GM18498 (cell line): ENCODE measurements at regions not wholly inside any gene's neighbourhood (a gene's known extent, or its start where the extent isn't known, plus 50 kb on each side); places are given as distances from the start of the nearest gene placed in this dataset.
"Not testable (repeated sequence)": the region's sequence is repeated elsewhere in the genome, so short reads cannot be mapped to it uniquely, and the experiment has no call there.

ENCODE experiments used
- ATAC-seq: cut with Tn5 transposase; IDR thresholded peaks from one replicate; pipeline ENCODE4 v1.9.1; 2021; ENCODE audit warnings: mild to moderate bottlenecking, moderate library complexity; ENCODE audit not compliant: unreplicated experiment

DNA sequence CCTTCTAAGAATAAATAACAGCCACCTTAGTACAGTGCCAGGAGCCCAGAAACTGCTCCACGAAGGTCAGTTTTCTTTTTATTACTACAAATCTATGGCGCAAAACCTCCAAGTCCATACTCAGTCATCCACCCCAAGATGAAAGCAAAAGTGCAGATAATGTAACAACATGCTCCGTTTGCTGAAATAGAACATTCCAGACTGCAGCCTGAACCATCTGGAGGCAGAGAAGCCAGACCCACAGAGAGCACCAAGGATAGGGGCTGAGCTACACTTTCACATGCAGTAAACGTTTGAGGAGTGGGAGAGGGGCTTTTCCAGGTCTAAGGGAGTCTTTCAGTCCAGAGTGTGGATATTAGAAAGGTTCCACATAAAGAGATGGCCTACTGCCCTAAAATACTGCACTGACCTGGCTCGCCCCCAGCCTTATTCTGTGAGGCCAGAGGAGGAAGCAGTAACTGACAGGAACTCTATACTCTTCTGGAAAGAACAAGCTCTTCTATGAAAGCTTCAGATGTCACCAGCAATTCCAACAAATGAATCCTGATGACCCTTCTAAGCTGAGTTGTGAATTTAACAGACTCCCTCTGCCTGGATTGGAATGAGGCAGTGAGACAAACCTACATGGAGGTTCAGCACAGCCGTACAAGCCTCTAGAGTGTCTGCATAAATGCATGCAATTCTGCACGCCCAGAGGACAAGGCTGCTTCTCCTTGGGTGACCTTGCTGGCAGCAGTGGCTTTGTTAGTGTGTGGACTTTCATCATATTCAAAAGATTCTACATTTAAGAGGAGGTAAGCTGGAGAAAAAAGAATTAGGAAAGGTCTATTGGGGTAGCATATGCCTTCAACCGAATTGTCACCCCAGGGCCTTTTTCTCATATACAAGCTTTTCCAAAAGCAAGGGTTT is 153.9 kb upstream of the EGLN3 start:
- no peak for ATAC-seq

DNA sequence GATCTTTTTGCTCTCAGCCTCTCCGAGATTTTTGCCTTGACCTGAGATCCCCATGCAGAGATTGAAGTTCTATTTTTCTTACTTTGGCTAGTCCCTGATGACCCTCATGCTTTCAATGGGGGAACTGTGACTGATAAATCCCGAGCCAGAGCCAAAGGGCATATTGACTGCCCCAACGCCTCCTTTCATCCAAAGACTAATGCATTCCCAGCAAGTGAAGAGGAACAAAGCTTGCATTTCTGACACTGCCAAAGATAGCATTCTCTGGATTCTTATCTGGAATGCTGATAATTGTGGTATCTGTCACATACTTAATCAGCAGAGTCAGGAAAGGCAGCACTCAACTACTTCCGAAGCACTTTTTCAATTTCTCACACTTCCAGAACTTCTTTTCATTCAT is 152.3 kb upstream of the EGLN3 start:
- ATAC-seq: no peak

DNA sequence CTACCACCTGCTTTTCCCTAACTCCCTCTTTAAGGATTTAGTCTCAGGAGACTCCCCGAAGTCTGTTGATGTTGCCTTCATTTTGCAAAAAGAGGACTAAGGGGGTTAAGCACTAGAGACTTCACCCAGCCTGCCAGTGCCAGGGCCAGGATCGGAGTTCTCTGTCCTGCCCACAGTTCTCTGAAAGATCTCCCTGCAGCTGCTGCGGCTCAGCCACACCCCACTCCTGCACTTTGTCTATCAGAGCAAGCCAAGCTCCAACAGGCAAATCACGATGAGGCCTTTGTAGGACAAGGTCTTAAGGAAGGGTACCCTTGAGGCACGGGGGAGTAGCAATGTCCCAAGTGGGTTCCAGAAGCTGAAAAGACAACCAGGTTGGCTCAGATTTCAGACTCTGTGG is 148.8 kb upstream of the EGLN3 start:
- no peak for ATAC-seq

DNA sequence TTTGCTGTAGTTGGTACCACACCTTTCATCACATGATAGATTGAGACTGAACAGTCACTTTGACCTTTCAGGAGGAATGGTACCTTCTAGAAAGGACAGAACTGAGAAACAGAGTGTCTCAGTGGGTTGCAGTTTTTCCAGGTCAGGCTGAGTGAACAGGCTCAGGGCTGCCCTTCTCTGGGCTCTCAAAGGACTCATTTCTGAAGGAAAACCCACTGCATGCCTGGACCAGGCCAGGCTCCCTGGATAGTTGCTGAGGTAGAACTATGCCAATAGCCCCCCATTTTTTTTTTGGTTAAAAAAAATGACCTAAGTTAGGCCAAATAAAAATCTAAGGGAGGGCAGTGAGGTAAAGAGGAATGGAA is 148.1 kb upstream of the EGLN3 start:
- no peak for ATAC-seq

DNA sequence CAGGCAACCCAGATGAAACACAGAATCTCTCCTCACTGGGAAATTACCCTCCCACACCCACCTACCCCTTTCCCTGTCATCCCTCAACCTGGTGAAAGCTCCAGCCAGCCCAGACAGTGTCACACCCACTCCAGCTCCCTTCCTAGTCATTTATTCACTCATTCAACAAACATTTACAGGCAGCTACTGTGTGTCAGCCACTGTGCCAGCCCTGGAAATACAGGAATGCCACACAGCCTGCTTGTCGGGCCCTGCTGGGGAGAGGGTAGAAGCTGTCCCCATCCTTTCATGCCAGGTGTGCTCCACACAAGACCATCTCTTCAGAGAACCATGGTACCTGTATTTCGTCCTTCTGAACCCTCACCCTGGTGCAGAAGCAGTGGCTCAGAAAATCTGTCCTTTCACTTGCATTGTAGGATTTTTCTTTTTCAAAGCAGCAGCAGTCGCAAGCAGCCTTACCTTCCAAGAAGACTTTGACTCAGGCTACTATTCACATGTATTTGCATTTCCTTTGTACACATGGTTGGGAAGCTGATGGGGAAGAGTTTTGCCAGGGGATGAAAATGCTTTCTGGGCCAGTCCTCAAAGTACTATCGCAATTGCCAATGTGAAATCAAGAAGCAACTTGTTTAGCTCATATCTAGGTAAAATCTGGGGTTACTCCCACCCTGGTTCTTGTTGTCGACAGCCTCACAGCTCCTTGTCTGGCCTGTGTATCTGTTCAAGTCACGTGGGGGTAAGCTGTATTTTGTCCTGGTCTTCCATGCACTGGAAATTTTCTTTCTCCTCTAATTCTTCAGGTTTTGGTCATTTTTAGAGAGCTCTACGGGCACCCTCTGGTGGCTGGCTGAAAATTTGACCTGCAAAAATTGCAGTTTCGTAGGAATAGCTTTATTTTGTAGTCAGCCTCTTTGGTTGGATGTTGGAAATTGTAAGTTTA is 147.4 kb upstream of the EGLN3 start:
- ATAC-seq: no peak

DNA sequence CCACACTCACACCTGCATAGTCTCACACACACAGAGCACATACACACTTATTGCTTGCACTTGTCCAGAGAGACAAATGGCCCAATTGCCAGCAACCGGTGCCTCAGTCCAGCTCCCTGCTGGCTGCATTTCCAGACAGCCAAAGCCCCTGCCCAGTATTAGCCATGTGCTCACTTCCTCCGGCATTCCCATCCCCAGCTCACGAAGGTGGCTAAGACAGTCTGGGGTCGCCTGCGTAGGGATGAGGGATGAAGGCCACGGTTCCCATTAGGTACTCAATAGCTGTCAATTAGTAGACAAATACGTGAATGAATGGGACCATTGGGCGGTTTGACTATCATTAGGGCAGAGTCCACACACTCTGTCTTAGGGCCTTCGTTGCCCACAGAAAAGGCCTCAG is 146.8 kb upstream of the EGLN3 start:
- ATAC-seq: no peak

DNA sequence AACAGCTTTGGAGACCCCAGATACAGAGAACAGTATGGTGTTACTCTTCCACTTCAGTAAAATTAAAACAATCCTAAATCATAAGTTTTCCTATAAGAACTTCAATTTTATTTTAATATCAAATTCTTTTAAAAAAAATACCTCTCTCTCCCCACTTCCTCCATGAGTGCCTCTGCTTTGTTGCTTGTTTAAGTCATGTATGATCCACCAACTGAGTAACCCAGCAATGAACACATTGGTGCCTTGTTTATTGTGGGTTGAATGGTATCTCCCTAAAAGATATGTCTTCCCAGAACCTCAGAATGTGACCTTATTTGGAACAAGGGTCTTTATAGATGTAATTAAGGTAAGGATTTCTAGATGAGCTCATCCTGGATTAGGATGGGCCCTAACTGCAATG is 143.5 kb upstream of the EGLN3 start:
- no peak for ATAC-seq

DNA sequence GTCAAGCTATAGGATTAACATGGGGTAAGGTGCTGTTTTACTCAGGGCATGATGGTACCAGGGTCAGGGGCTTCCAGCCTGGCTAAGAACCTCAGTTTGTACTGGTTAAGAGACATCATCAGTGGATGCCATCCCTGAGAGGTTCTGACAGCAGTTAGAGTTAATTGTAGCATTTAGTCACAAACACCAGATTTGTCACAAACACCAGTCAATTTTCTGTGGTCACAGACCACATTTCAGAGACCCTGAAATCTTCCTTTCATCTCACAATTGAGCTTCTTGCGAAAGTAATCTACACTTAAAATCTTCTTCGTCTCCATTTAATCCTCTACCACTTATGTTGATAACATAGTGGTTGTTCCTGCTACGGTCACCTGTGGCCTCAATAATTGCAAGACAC is 143.0 kb upstream of the EGLN3 start:
- ATAC-seq: no peak

DNA sequence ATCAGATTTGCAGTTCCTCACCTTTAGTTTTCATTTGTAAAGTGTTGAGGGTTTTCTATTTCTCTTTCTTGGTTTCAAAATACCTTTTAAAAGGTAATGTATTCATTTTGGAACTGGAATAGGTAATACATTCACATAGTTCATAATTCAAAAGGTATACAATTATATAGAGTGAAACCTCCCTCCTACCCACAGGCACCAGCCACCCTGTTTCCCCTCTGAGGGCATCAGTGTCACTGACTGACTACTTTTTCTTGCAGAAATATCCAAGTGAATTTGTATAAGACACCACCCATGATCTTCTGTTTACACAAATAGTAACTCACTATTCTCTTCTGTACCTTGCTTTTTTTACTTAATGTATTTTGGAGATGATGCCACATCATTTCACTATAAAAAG is 139.6 kb upstream of the EGLN3 start:
- ATAC-seq: no peak

DNA sequence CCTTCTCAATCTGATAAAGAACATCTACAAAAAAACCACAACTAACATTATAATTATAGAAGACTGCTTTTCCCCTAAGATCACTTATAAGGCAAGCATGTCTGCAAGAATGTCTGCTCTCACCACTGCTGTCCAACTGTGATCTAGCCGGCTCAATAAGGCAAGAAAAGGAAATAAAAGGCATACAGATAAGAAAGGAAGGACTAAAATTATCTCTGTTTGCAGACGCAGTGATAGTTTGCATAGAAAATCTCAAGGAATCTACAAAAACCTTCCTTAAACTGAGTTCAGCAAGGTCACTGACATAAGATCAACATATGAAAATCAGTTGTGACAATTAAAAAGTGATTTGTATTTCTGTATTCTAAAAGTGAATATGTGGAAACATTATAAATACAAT is 138.0 kb upstream of the EGLN3 start:
- no peak for ATAC-seq

DNA sequence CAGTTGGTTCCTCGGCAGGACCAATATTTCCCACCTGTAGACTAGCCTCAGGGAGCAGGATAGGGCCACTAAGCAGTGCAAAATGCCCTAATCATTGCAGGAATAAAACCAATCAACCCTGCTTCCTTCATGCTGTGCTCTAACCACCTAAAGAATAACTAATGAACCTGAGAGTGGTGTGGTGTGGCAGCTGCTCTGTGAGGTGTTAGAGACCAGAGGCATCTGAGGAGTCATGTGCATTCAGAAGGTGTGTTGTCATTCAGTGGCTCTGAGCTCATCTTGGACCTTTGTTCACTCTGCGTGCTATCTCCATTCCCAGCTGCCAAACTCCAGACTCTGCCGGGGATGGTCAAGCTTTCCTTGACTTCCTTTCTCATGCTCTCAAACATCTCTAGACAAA is 136.7 kb upstream of the EGLN3 start:
- no peak for ATAC-seq

DNA sequence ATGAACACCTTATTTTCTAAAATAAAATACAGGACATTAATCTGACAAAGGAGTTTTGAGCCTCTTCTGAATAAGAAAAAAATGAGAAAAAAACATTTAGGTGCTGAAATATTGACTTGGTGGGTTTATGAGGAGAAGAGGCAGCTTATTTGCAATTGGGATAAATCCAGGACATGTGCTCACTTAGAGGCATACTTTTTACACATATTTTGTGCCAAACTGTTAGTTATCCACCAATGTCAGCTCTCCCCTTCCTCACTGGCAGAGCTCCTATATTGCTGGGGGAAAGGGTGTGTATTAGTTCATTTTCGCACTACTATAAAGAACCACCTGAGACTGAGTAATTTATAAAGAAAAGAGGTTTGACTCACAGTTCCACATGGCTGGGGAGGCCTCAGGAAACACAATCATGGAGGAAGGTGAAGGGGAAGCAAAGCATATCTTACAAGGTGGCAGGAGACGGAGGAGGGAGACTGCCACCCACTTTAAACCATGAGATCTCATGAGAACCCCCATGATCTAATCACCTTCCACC is 135.4 kb upstream of the EGLN3 start:
- ATAC-seq: no peak

DNA sequence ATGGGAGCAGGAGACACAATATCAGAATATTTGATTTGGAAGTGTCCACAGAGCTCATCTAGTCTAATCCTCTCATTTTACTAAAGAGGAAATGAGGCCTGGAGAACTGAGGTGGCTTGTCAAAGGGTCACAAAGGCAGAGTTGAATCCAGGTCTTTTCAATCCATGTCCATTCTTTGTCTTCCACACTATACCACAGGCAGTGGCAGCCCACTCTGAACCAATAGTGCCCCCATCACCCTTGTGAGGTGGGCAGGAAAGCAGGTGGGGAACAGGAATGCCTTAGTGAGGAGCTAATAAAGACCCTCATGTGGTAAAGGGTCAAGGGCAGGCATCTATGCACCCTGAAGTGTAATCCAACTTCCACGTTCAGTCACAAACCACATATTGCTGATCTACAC is 134.8 kb upstream of the EGLN3 start:
- ATAC-seq: no peak

DNA sequence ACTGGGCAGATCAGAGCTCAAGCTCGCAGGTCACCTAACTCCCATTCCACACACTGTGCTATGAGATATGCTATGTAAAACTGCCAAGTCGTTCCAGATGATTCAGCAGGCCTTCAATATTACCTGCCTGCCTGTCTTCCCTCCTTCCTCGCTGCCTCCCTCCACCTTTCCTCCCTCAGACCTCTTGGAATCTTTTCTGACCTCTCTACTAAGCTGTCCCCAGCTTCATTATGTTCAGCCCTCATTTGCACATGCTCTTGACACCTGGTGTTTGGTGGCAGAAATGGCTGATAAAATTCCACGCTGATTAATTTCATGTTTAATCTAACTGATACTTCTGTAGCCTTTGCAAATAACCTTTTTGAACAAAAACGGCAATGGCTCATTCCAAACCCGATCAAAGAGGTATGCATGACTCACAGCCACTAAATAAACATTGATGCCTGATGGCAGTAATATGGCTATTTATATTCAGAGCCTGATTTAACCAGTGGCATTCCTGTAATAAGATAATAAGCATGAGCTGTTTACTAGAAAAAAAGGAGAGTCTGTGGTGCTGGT is 130.8 kb upstream of the EGLN3 start:
- no peak for ATAC-seq

DNA sequence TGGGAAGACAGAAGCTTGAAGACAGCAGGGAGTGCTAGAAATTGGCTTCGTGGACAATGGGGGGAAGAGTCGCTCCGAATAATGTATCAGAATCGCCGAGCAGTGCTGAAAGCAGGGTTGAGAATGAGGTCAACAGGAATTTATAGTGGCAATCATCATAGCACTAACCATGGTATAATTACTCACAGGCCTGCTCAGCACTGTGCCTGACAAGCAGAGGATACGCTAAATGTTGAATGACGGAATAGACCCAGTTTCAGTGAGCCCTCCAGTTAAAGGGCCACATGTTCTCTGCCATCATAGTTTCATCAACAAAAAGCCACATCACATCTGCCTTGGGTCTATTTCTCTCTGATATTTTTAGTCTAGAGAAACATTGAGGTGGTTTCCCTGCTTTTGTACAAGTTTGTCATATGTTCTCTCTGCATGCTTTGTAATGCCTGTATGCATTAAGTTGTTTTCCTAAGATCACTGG is 130.3 kb upstream of the EGLN3 start:
- ATAC-seq: no peak

DNA sequence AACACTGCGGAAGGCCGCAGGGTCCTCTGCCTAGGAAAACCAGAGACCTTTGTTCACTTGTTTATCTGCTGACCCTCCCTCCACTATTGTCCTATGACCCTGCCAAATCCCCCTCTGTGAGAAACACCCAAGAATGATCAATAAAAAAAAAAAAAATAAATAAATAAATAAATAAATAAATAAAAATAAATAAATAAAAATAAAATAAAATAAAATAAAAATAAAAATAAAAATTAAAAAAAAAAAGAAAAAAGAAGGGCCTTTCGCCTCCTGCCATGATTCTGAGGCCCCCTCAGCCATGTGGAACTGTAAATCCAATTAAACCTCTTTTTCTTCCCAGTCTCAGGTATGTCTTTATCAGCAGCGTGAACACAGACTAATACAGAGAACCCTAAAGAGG is 128.8 kb upstream of the EGLN3 start:
- not testable (repeated sequence) for ATAC-seq

DNA sequence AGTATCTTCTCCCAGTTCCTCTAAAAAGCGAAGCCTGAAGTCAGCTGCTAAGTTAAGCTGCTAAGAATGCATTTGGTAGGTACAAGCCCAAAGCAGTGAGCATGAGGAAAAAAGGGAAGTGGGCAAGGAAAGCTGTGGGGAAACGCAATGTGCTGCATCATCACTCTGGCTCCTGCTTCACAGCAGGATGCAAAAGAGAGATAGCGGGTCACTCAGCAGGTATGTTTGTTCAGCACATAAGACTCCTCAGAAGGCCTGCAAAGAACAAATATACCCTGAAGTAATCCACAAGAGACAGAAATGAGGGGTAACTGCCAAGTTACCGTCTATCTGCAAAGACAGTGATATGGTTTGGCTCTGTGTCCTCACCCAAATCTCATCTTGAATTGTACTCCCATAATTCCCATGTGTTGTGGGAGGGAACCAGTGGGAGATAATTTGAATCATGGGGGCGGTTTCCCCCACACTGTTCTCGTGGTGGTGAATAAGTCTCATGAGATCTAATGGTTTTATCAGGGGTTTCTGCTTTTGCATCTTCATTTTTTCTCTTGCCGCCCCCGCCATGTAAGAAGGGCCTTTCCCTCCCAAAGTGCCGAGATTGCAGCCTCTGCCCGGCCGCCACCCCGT is 127.4 kb upstream of the EGLN3 start:
- ATAC-seq: no peak

DNA sequence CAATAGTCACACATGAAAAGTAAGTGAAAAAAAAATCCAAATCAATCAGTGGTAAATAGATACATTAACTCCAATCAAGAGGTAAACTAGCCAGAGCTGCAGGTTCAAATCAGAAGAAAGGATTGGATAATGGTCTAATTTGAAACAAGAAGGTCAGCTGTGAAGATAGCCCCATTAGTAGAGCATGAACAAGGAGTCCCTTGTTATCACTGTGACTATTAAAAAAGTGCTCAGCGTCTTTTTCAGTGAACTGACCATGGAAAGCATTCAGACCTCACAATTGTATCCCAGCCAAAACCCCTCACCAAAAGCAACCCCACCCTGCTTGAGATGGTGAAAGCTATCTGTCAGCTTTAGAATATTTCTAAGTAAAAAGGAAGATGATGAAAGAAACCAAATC is 125.0 kb upstream of the EGLN3 start:
- ATAC-seq: no peak

DNA sequence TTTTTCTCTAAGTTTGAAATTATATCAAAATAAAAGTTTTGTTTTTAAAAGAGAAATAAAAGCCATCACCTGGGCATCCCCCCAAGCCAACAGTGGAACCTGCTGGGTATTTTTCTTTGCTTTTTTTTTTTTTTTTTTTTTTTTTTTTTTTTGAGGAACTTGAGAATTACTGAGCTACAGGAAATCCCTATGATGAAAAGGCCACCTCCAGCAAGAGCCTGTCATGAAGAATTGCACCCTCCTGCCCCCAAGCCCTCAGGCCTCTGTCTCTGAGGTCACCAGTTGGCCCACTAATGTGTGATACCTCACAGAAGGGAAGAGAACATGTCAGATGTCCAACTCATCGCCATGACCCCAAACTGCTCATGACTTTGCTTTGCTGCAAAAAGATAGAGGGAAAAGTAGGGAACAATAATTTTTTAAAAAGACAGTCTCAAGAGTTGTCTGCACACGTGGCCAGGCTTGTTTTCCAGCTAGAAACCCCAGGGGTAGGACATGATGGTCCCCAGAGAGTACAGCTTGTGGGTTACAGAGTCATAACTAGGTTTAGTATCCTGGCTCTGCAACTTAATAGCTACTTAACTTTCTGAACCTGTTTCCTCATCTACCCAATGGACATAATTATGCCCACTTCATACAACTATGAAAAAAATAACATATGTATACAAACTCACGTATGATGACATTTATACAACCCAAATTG is 124.3 kb upstream of the EGLN3 start:
- ATAC-seq: no peak

DNA sequence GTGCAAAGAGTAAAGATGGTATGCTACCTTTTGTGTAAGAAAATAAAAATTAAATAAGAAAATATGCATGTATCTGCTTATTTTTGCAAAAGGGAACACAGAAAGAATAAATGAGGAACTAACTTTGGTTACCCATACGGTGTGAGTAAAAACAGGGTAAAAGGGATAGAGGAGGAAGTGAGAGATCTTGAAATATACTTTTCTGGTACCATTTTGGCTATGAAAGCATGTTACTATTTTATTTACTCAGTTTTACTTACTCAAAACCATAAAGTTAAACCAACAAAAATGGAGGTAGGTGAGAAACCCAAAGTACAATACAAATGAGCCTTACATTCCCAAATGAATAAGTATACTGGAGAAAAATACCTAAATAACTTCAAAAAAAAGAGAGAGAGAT is 122.0 kb upstream of the EGLN3 start:
- no peak for ATAC-seq
